GM12878 (cell line): ENCODE measurements at regions not wholly inside any gene's neighbourhood (a gene's known extent, or its start where the extent isn't known, plus 50 kb on each side); places are given as distances from the start of the nearest gene placed in this dataset.

Experiments used
- BACH1 ChIP-seq: fragments of 450-650 bp; IDR thresholded peaks from 2 replicates; pipeline ENCODE4 v1.6.1; 2017; ENCODE audit warnings: mild to moderate bottlenecking, borderline replicate concordance
- BHLHE40 ChIP-seq, 2 experiments: fragments of 450-650 bp in 1 of 2; IDR thresholded peaks; 2 replicates each; pipeline ENCODE4 v1.6.1; 2011 to 2017; ENCODE audit warnings: low read depth in 2 of 2, borderline replicate concordance in 1 of 2, improper control_type of control experiment in 1 of 2, low read length in 1 of 2, mild to moderate bottlenecking in 1 of 2
- BMI1 ChIP-seq: fragments of 450-650 bp; IDR thresholded peaks from 2 replicates; pipeline ENCODE4 v1.6.1; 2016; ENCODE audit warnings: mild to moderate bottlenecking, moderate library complexity, borderline replicate concordance
- CBFB ChIP-seq: IDR thresholded peaks from 2 replicates; pipeline ENCODE4 v1.6.1; 2016; ENCODE audit warnings: antibody characterized with exemption, low read depth
- CBX3 ChIP-seq: fragments of 200-600 bp; sonication (generic); IDR thresholded peaks from 2 replicates; pipeline ENCODE4 v1.6.1; 2016; ENCODE audit warnings: low read depth, borderline replicate concordance
- CEBPB ChIP-seq, 2 experiments: fragments of 150-350 bp in 1 of 2; IDR thresholded peaks; 2 replicates each; pipeline ENCODE4 v1.6.1; 2012 to 2014; ENCODE audit warnings: low read depth in 2 of 2, low read length in 2 of 2, borderline replicate concordance in 1 of 2, inconsistent platforms in 1 of 2
- FOXK2 ChIP-seq: fragments of 450-650 bp; IDR thresholded peaks from 2 replicates; pipeline ENCODE4 v1.6.1; 2017; ENCODE audit warnings: mild to moderate bottlenecking, moderate library complexity
- KAT2A ChIP-seq: conservative IDR thresholded peaks from 2 replicates; pipeline ENCODE4 v1.6.1; 2011; ENCODE audit warnings: low read depth, low read length; ENCODE audit not compliant: control insufficient read depth
- MEF2B ChIP-seq: fragments of 450-650 bp; IDR thresholded peaks from 2 replicates; pipeline ENCODE4 v1.6.1; 2018; ENCODE audit warnings: mild to moderate bottlenecking, moderate library complexity; ENCODE audit not compliant: partially characterized antibody, poor library complexity, severe bottlenecking
- NFXL1 ChIP-seq: fragments of 450-650 bp; IDR thresholded peaks from 2 replicates; pipeline ENCODE4 v1.6.1; 2017; ENCODE audit warnings: antibody characterized with exemption, mild to moderate bottlenecking, borderline replicate concordance
- NR2C2 ChIP-seq: IDR thresholded peaks from 2 replicates; pipeline ENCODE4 v1.6.1; 2011; ENCODE audit warnings: borderline replicate concordance, low read depth; ENCODE audit not compliant: control insufficient read depth, insufficient read length
- NRF1 ChIP-seq: conservative IDR thresholded peaks from 2 replicates; pipeline ENCODE4 v1.6.1; 2011; ENCODE audit warnings: mild to moderate bottlenecking, low read depth, low read length, improper control_type of control experiment
- POLR2AphosphoS5 ChIP-seq: IDR thresholded peaks from 2 replicates; pipeline ENCODE4 v1.6.1; 2011; ENCODE audit warnings: mild to moderate bottlenecking, low read length, inconsistent platforms
- RBBP5 ChIP-seq: fragments of 200-600 bp; sonication (generic); conservative IDR thresholded peaks from 2 replicates; pipeline ENCODE4 v1.6.1; 2016
- RUNX3 ChIP-seq: IDR thresholded peaks from 2 replicates; pipeline ENCODE4 v1.6.1; 2012; ENCODE audit warnings: low read length, inconsistent platforms
- SREBF2 ChIP-seq: IDR thresholded peaks from 2 replicates; pipeline ENCODE4 v1.6.1; 2012; ENCODE audit warnings: mild to moderate bottlenecking, low read length
- TCF7 ChIP-seq: IDR thresholded peaks from 2 replicates; pipeline ENCODE4 v1.6.1; 2014; ENCODE audit warnings: antibody characterized with exemption, borderline replicate concordance
- YBX1 ChIP-seq: fragments of 450-650 bp; IDR thresholded peaks from 2 replicates; pipeline ENCODE4 v1.6.1; 2016; ENCODE audit warnings: antibody characterized with exemption
- ZNF207 ChIP-seq: fragments of 450-650 bp; IDR thresholded peaks from 2 replicates; pipeline ENCODE4 v1.6.1; 2014; ENCODE audit warnings: antibody characterized with exemption, mild to moderate bottlenecking, borderline replicate concordance
- ZNF384 ChIP-seq: IDR thresholded peaks from 2 replicates; pipeline ENCODE4 v1.6.1; 2012; ENCODE audit warnings: low read depth, mild to moderate bottlenecking, low read length, improper control_type of control experiment, borderline replicate concordance
- TF ChIP-seq, protein P1 (sequence below): IDR thresholded peaks from 2 replicates; pipeline ENCODE4 v1.6.1; 2011; ENCODE audit warnings: low read depth, low read length, improper control_type of control experiment, borderline replicate concordance
- TF ChIP-seq, protein P2 (sequence below): fragments of 450-650 bp; IDR thresholded peaks from 2 replicates; pipeline ENCODE4 v1.6.1; 2017; ENCODE audit warnings: borderline replicate concordance
- TF ChIP-seq, protein P3 (sequence below): fragments of 450-650 bp; IDR thresholded peaks from 2 replicates; pipeline ENCODE4 v1.6.1; 2017; ENCODE audit warnings: mild to moderate bottlenecking, low read depth, inconsistent platforms; ENCODE audit not compliant: poor library complexity, severe bottlenecking
- TF ChIP-seq, protein P4 (sequence below): fragments of 450-650 bp; IDR thresholded peaks from 2 replicates; pipeline ENCODE4 v1.6.1; 2017; ENCODE audit warnings: antibody characterized with exemption, mild to moderate bottlenecking, moderate library complexity

DNA sequence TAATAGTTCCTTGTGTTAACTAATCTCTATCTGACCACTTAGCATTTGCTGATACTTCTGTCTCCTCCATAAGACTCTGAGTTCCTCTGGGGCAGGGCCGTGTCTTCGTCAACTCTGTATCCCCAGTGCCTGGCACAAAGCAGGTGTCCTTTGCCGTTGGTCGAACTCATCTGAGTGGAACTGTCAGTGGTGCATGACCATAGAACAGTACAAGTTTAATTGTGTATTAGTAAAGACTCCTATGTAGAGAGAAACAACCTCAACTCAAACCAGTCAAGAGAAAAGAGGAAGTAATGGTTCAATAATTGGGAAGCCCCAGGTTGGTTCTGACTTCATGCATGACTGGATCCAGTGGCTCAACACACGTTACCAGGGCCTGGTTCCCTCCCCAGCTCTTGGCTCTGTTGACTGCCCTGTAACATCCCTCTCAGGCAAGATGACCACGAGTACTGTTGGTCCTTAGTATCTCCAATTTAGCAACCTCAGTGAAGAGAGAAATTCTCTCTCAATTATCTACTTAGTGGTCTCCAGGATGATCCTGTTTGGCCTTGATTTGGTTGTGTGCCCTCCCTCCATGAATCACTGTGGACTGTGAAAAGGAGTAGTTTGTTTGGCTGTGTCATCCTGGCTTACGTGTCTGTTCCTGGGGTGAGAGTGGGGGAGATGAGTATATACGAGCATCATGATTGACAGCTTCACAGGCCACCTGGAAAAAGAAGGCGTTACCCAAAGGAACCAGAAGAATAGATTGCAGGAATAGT is 58.5 kb upstream of the MSH6 start (continued):
- TF ChIP-seq CEBPB (IDR thresholded peaks at IDR 0.05; ENCODE audit: borderline replicate concordance in 1 of 2, low read depth in 2 of 2, low read length in 2 of 2) = no peak
- peak; percentile 90 for TF ChIP-seq RUNX3
- no peak for TF ChIP-seq FOXK2
- TF ChIP-seq, protein P1, sequence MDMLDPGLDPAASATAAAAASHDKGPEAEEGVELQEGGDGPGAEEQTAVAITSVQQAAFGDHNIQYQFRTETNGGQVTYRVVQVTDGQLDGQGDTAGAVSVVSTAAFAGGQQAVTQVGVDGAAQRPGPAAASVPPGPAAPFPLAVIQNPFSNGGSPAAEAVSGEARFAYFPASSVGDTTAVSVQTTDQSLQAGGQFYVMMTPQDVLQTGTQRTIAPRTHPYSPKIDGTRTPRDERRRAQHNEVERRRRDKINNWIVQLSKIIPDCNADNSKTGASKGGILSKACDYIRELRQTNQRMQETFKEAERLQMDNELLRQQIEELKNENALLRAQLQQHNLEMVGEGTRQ = no peak
- no peak for TF ChIP-seq CBX3
- no peak for TF ChIP-seq YBX1
- peak; percentile 60; the same call in 1 of the 2 replicates for TF ChIP-seq TCF7
- no peak for TF ChIP-seq NFXL1
- peak; percentile 53; the same call in 1 of the 2 replicates for TF ChIP-seq CBFB
- TF ChIP-seq NR2C2 = no peak
- 0 out of 2 replicates have a peak, but pooled peaks have one; percentile 33 for TF ChIP-seq ZNF384
- no peak; the same call in 1 of the 2 replicates for TF ChIP-seq ZNF207
- TF ChIP-seq BMI1 = peak; percentile 85
- peak; percentile 91; the same call in 1 of the 2 replicates for TF ChIP-seq BACH1
- peak; percentile 76 to 86 for TF ChIP-seq BHLHE40 (IDR thresholded peaks at IDR 0.05; ENCODE audit: borderline replicate concordance in 1 of 2, low read depth in 2 of 2, low read length in 1 of 2)
- TF ChIP-seq SREBF2 = no peak
- TF ChIP-seq, protein P2, sequence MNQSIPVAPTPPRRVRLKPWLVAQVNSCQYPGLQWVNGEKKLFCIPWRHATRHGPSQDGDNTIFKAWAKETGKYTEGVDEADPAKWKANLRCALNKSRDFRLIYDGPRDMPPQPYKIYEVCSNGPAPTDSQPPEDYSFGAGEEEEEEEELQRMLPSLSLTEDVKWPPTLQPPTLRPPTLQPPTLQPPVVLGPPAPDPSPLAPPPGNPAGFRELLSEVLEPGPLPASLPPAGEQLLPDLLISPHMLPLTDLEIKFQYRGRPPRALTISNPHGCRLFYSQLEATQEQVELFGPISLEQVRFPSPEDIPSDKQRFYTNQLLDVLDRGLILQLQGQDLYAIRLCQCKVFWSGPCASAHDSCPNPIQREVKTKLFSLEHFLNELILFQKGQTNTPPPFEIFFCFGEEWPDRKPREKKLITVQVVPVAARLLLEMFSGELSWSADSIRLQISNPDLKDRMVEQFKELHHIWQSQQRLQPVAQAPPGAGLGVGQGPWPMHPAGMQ = no peak
- no peak for TF ChIP-seq NRF1
- peak; percentile 82 for TF ChIP-seq MEF2B
- TF ChIP-seq RBBP5 = no peak
- TF ChIP-seq, protein P3, sequence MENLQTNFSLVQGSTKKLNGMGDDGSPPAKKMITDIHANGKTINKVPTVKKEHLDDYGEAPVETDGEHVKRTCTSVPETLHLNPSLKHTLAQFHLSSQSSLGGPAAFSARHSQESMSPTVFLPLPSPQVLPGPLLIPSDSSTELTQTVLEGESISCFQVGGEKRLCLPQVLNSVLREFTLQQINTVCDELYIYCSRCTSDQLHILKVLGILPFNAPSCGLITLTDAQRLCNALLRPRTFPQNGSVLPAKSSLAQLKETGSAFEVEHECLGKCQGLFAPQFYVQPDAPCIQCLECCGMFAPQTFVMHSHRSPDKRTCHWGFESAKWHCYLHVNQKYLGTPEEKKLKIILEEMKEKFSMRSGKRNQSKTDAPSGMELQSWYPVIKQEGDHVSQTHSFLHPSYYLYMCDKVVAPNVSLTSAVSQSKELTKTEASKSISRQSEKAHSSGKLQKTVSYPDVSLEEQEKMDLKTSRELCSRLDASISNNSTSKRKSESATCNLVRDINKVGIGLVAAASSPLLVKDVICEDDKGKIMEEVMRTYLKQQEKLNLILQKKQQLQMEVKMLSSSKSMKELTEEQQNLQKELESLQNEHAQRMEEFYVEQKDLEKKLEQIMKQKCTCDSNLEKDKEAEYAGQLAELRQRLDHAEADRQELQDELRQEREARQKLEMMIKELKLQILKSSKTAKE = peak; percentile 97
- TF ChIP-seq, protein P4, sequence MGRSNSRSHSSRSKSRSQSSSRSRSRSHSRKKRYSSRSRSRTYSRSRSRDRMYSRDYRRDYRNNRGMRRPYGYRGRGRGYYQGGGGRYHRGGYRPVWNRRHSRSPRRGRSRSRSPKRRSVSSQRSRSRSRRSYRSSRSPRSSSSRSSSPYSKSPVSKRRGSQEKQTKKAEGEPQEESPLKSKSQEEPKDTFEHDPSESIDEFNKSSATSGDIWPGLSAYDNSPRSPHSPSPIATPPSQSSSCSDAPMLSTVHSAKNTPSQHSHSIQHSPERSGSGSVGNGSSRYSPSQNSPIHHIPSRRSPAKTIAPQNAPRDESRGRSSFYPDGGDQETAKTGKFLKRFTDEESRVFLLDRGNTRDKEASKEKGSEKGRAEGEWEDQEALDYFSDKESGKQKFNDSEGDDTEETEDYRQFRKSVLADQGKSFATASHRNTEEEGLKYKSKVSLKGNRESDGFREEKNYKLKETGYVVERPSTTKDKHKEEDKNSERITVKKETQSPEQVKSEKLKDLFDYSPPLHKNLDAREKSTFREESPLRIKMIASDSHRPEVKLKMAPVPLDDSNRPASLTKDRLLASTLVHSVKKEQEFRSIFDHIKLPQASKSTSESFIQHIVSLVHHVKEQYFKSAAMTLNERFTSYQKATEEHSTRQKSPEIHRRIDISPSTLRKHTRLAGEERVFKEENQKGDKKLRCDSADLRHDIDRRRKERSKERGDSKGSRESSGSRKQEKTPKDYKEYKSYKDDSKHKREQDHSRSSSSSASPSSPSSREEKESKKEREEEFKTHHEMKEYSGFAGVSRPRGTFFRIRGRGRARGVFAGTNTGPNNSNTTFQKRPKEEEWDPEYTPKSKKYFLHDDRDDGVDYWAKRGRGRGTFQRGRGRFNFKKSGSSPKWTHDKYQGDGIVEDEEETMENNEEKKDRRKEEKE = no peak
- peak; percentile 44; the same call in 1 of the 2 replicates for TF ChIP-seq POLR2AphosphoS5
- no peak for TF ChIP-seq KAT2A
